BLaER1 treated with 17β-estradiol and CSF1 and Interleukin-3, amounts not matched to agents 10 nM and 100 nM (cell line): ENCODE measurements at regions not wholly inside any gene's neighbourhood (a gene's known extent, or its start where the extent isn't known, plus 50 kb on each side); places are given as distances from the start of the nearest gene placed in this dataset.

Source experiments
- H3K27ac ChIP-seq, 11 experiments: shearing (Covaris generic); formaldehyde crosslinking; 2 replicates each; pipeline ENCODE4 v1.8.1; 2022
- H3K27me3 ChIP-seq, 11 experiments: shearing (Covaris generic); formaldehyde crosslinking; 2 replicates each; pipeline ENCODE4 v1.8.1; 2022
- H3K36me3 ChIP-seq, 11 experiments: shearing (Covaris generic); formaldehyde crosslinking; 2 replicates each; pipeline ENCODE4 v1.8.1; 2022
- H3K4me1 ChIP-seq, 10 experiments: shearing (Covaris generic); formaldehyde crosslinking; 2 replicates each; pipeline ENCODE4 v1.8.1; 2022
- H3K4me2 ChIP-seq, 11 experiments: shearing (Covaris generic); formaldehyde crosslinking; 2 replicates each; pipeline ENCODE4 v1.8.1; 2022
- H3K4me3 ChIP-seq, 10 experiments: shearing (Covaris generic); formaldehyde crosslinking; 2 replicates each; pipeline ENCODE4 v1.8.1; 2022
- H3K9ac ChIP-seq, 11 experiments: shearing (Covaris generic); formaldehyde crosslinking; 2 replicates each; pipeline ENCODE4 v1.8.1; 2022
- H3K9me3 ChIP-seq, 11 experiments: shearing (Covaris generic); formaldehyde crosslinking; replicated peaks in 1 of 11; 2 replicates each; pipeline ENCODE4 v1.8.1; 2022
- H4K20me1 ChIP-seq, 11 experiments: shearing (Covaris generic); formaldehyde crosslinking; 2 replicates each; pipeline ENCODE4 v1.8.1; 2022
- Cebpa-rat ChIP-seq, 11 experiments: shearing (Covaris generic); IDR thresholded peaks; 2 replicates each; pipeline ENCODE4 v1.8.1; 2022

DNA sequence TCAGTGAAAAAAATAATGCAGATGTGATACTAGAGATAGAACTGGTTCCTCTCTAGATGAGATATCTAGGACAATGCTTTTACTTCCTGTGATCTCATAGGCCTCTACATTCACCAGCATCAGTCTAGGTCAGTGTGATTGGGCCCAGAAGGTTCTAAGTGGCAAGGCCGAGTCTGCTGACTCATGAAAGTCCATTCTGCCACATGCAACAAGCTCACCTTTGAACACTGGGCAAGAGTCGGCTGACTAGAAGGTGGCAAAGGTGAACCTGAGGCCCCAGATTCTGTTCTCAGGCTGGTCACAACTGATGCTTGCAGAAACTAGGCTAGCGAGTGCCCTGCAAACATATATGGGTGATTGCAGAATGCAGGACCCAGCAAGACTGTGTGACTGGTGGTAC, 105.7 kb upstream of the PLXNA4 start:
- Histone ChIP-seq H3K9ac (no peak overlapping the region), H3K9me3 (peaks cover 12 to 37% (median 19%) of the 10 kb centered on the region in 11 experiments), H4K20me1 (no peaks in the 10 kb centered on the region), H3K4me3 (no peak overlapping the region), H3K4me1 (0 out of 20 replicates have a peak, but pooled peaks cover 0 to 4% (median 0%) of the 10 kb centered on the region in 10 experiments), H3K4me2 (no peak overlapping the region), H3K36me3 (no peaks in the 10 kb centered on the region; a peak in 1 of 22 replicates), H3K27me3 (no peaks in the 10 kb centered on the region), H3K27ac (no peak overlapping the region)
- no peak for TF ChIP-seq Cebpa-rat (IDR thresholded peaks at IDR 0.05)

DNA sequence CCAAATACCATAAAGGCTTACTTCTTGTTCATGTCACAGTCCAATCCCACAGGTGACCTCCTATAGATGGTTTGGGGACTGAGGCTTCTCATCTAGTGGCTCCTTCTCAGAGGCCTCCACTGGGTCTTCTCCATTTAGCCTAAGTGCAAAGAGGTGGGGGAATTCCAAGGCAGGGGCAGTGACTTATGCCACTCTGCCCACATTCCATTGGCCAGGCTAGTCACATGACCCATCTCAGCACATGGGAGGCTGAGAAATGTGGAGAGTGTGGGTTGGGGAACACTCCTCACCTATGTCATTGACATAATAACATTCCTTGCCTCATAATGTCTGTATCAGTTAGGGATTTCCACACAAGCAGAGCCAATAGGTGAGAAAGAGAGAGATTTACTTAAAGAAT, 104.3 kb upstream of the PLXNA4 start:
- H3K4me1 ChIP-seq: 0 out of 20 replicates have a peak, but pooled peaks cover 0 to 4% (median 0%) of the 10 kb centered on the region in 10 experiments
- H3K9ac ChIP-seq: no peak overlapping the region
- H3K9me3 ChIP-seq: peaks cover 4 to 27% (median 9%) of the 10 kb centered on the region in 11 experiments; a peak in 20 of 22 replicates
- H3K4me2 ChIP-seq: no peak overlapping the region
- H3K27ac ChIP-seq: no peak overlapping the region
- no peaks in the 10 kb centered on the region for H3K36me3 ChIP-seq
- H4K20me1 ChIP-seq: no peaks in the 10 kb centered on the region
- TF ChIP-seq Cebpa-rat (IDR thresholded peaks at IDR 0.05): no peak
- no peak overlapping the region for H3K4me3 ChIP-seq
- no peaks in the 10 kb centered on the region for H3K27me3 ChIP-seq

DNA sequence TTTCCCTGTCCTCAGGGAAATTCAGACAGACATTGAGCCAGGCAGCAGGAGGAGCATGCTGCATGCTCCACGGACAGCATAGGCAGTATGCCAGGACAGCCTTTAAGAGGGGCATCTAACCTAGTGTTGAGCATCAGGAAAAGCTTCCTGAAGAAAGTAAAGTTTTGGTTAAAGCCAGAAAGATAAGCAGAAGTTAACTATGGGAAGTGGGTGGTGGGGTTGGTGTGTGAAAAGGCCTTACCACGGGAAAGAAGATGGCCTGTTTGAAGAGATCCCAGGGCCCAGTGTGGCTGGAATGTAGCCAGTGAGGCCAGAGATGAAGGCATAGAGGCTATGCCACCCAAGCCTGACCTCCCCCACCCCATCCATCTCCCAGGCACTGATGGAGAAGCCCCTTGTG, 102.4 kb upstream of the PLXNA4 start:
- Histone ChIP-seq H3K4me1 (0 out of 20 replicates have a peak, but pooled peaks cover 0 to 4% (median 0%) of the 10 kb centered on the region in 10 experiments), H3K9ac (no peak overlapping the region), H3K4me2 (no peak overlapping the region), H3K4me3 (no peak overlapping the region), H4K20me1 (no peaks in the 10 kb centered on the region), H3K27ac (no peak overlapping the region), H3K27me3 (no peaks in the 10 kb centered on the region), H3K36me3 (no peaks in the 10 kb centered on the region), H3K9me3 (peaks cover 0 to 10% (median 0%) of the 10 kb centered on the region in 11 experiments; a peak in 2 of 22 replicates)
- TF ChIP-seq Cebpa-rat (IDR thresholded peaks at IDR 0.05): no peak

- TF ChIP-seq Cebpa-rat (IDR thresholded peaks at IDR 0.05): no peak
- 0 out of 20 replicates have a peak, but pooled peaks cover 0 to 4% (median 0%) of the 10 kb centered on the region in 10 experiments for H3K4me1 ChIP-seq
These were observed 101.6 kb upstream of the PLXNA4 start for GRCh38 chr7:132677918-132678317.

DNA sequence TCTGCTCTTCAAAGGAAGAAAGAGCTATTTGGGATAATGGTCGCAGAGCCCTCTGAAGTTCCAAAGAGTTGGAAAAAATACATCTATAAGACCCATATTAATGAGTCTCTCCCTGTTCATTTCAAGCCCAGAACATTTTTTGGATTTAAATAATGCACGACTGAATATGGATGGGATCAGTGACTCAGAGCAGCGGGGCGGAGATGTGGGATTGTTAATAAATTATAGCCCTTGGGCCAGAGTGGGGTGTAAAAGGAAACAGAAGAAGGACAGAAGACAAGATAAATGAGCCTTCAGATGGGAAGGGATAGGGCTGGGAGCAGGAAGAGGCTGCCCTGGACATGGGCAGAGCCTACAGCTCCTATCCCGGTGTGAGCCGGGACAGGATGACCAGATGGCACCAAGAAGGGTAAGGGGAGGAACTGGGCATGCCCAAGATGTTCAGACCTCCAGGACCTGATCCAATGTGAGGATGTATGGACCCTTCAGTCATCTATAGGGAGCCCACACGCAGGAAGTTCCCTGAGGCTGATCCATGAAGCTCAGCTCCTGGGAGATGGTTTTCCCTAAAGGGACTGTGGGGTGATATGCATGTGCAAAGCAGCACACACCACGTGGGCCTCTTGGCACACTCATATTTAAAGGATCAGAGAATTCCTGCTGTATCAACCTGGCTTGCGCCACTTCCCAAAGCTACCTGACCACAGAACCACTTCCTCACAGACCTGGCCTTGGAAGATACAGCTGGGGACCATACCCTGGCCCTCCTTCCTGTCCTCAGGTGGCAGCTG, 96.1 kb upstream of the PLXNA4 start:
- no peak overlapping the region for H3K9ac ChIP-seq
- H3K27me3 ChIP-seq: no peaks in the 10 kb centered on the region
- H3K4me2 ChIP-seq: no peak overlapping the region
- H3K36me3 ChIP-seq: no peaks in the 10 kb centered on the region
- H3K27ac ChIP-seq: no peak overlapping the region
- no peak overlapping the region for H3K4me3 ChIP-seq
- no peaks in the 10 kb centered on the region for H4K20me1 ChIP-seq
- peaks cover 0 to 9% (median 0%) of the 10 kb centered on the region in 10 experiments; a peak in 6 of 20 replicates for H3K4me1 ChIP-seq
- no peak for TF ChIP-seq Cebpa-rat (IDR thresholded peaks at IDR 0.05)
- peaks cover 0 to 4% (median 0%) of the 10 kb centered on the region in 11 experiments; a peak in 1 of 22 replicates for H3K9me3 ChIP-seq

More at GRCh38 chr7:132677918-132678317, 101.6 kb upstream of the PLXNA4 start:
- H4K20me1 ChIP-seq: no peaks in the 10 kb centered on the region
- H3K9ac ChIP-seq: no peak overlapping the region
- no peaks in the 10 kb centered on the region for H3K36me3 ChIP-seq
- H3K4me2 ChIP-seq: no peak overlapping the region
- H3K4me3 ChIP-seq: no peak overlapping the region
- H3K27me3 ChIP-seq: no peaks in the 10 kb centered on the region
- no peak overlapping the region for H3K27ac ChIP-seq
- peaks cover 0 to 10% (median 0%) of the 10 kb centered on the region in 11 experiments; a peak in 1 of 22 replicates for H3K9me3 ChIP-seq

DNA sequence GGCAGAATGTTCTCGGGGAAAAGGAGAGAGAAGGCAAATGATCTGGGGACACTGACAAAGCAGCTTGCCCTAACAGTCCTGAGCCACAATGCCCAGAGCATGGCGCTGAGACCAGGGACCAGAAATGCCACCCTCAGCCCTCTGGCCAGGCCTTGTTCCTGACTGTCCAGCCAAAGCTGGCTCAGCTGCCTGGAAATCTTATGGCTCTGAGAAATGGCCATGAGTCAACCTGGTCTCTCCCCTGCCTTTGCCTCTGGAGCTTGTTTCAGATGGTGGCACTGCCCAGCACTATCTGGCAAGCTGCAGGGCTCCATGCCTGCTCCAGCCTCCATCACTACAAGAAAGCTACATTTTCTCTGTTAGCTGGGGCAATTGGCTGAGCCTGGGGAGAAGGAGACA, 90.5 kb upstream of the PLXNA4 start:
- Histone ChIP-seq H4K20me1 (no peaks in the 10 kb centered on the region), H3K27me3 (no peaks in the 10 kb centered on the region), H3K9me3 (peaks cover 0 to 7% (median 0%) of the 10 kb centered on the region in 11 experiments; a peak in 1 of 22 replicates), H3K4me2 (peak overlapping the region in 9 of 11 experiments; percentile 20 to 61 (median 31); a peak in 13 of 22 replicates), H3K4me3 (no peak overlapping the region), H3K4me1 (peaks cover 0 to 22% (median 12%) of the 10 kb centered on the region in 10 experiments; a peak in 16 of 20 replicates), H3K36me3 (no peaks in the 10 kb centered on the region), H3K27ac (peak overlapping the region in 5 of 11 experiments; percentile 3 to 48 (median 39); a peak in 4 of 22 replicates), H3K9ac (no peak overlapping the region)
- TF ChIP-seq Cebpa-rat (IDR thresholded peaks at IDR 0.05): no peak

- Histone ChIP-seq H4K20me1 (no peaks in the 10 kb centered on the region), H3K4me3 (no peak overlapping the region), H3K9ac (no peak overlapping the region), H3K27ac (peak overlapping the region in 6 of 11 experiments; percentile 3 to 48 (median 32); a peak in 6 of 22 replicates), H3K36me3 (no peaks in the 10 kb centered on the region), H3K27me3 (no peaks in the 10 kb centered on the region), H3K9me3 (peaks cover 0 to 7% (median 0%) of the 10 kb centered on the region in 11 experiments; a peak in 1 of 22 replicates), H3K4me1 (peaks cover 0 to 22% (median 12%) of the 10 kb centered on the region in 10 experiments; a peak in 16 of 20 replicates), H3K4me2 (peak overlapping the region in 10 of 11 experiments; percentile 20 to 61 (median 31); a peak in 18 of 22 replicates)
- TF ChIP-seq Cebpa-rat (IDR thresholded peaks at IDR 0.05): 0 out of 22 replicates have a peak, but pooled peaks of 1 of the 11 experiments have one; percentile 9
These were observed 90.0 kb upstream of the PLXNA4 start for GRCh38 chr7:132666071-132666773.

DNA sequence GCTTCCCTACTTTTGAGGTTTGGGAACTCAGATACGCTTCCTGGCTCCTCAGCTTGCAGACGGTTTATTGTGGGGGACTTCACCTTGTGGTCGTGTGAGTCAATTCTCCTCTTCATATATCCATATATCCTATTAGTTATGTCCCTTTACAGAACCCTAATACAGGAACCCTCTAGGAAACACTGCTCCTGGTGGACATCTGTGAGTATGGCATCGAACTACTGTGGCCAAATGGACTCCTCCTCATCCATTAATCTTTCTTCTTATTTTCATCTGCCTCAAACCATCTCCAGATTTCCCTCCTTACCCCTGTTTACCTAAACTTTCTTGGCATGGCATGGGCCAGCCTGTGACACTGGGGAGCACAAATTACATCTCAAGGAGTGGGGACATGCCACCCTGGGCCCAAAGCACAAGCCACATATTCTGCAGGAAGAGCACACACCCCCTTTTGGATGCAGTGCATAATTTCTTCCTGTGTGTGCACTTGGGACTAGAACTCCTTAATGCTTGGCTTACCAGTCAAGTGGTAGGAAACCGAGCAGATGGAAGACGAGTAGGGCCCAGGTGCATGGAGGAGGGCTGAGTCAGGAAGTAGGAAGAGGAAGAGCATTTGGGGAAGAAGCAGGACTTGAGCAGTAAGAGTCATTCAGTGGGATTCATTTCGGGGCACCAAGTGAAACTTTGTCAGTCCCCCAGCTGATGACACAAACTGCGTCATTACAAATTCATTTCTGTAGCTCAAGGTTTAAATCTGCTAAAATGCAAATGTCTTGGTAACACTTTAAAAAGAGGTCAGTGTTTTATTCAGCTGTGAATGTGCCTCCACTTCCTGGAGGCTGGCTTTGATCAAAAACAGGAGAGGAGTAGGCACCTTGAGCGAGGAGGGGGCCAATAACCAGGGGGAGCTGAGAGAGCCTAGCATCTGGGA, 80.8 kb upstream of the PLXNA4 start:
- H3K4me1 ChIP-seq: peaks cover 46 to 60% (median 54%) of the 10 kb centered on the region in 10 experiments
- no peaks in the 10 kb centered on the region for H4K20me1 ChIP-seq
- H3K27me3 ChIP-seq: no peaks in the 10 kb centered on the region
- no peak for TF ChIP-seq Cebpa-rat (IDR thresholded peaks at IDR 0.05)
- H3K27ac ChIP-seq: peak overlapping the region in 9 of 11 experiments; percentile 75 to 92 (median 87); a peak in 20 of 22 replicates
- peak overlapping the region; percentile 77 to 90 (median 86) for H3K4me2 ChIP-seq
- peaks cover 0 to 12% (median 4%) of the 10 kb centered on the region in 11 experiments; a peak in 5 of 22 replicates for H3K36me3 ChIP-seq
- H3K9ac ChIP-seq: peak overlapping the region in 2 of 11 experiments; percentile 21 to 72; a peak in 3 of 22 replicates
- H3K4me3 ChIP-seq: peak overlapping the region in 7 of 10 experiments; percentile 5 to 37 (median 20); a peak in 7 of 20 replicates
- peaks cover 31 to 46% (median 36%) of the 10 kb centered on the region in 11 experiments for H3K9me3 ChIP-seq
